Ectodermal cell (in vitro differentiated cells): ENCODE measurements at regions not wholly inside any gene's neighbourhood (a gene's known extent, or its start where the extent isn't known, plus 50 kb on each side); places are given as distances from the start of the nearest gene placed in this dataset.
A peak's percentile ranks its signal among the peaks of the same experiment; 100 is the strongest.
"Not testable (repeated sequence)": the region's sequence is repeated elsewhere in the genome, so short reads cannot be mapped to it uniquely, and the experiment has no call there.

Source experiments
- H3K27ac ChIP-seq: 2 replicates; pipeline ENCODE4 v1.7.0; 2013; ENCODE audit warnings: mild to moderate bottlenecking, low read depth, low read length; ENCODE audit not compliant: insufficient read depth, poor library complexity, severe bottlenecking
- H3K27me3 ChIP-seq: 2 replicates; pipeline ENCODE4 v1.7.0; 2013; ENCODE audit warnings: mild to moderate bottlenecking, low read length; ENCODE audit not compliant: insufficient read depth, control insufficient read depth, poor library complexity, severe bottlenecking
- H3K36me3 ChIP-seq: one replicate; pipeline ENCODE4 v1.7.0; 2013; ENCODE audit warnings: low read length; ENCODE audit not compliant: control insufficient read depth, insufficient read depth
- H3K4me1 ChIP-seq: one replicate; pipeline ENCODE4 v1.7.0; 2013; ENCODE audit warnings: low read length; ENCODE audit not compliant: control insufficient read depth, insufficient read depth
- H3K4me3 ChIP-seq: 2 replicates; pipeline ENCODE4 v1.7.0; 2013; ENCODE audit warnings: low read depth, low read length, control low read depth; ENCODE audit not compliant: insufficient read depth
- H3K9me3 ChIP-seq: 2 replicates; pipeline ENCODE4 v1.7.0; 2013; ENCODE audit warnings: mild to moderate bottlenecking, low read length, moderate library complexity; ENCODE audit not compliant: control insufficient read depth
- WGBS, 2 experiments: methylation state at CpG; one replicate each; pipeline ENCODE4 v1.1.7; 2013; ENCODE audit warnings: missing lambda C conversion rate in 2 of 2; 5-methylcytosine and 5-hydroxymethylcytosine counted together

DNA sequence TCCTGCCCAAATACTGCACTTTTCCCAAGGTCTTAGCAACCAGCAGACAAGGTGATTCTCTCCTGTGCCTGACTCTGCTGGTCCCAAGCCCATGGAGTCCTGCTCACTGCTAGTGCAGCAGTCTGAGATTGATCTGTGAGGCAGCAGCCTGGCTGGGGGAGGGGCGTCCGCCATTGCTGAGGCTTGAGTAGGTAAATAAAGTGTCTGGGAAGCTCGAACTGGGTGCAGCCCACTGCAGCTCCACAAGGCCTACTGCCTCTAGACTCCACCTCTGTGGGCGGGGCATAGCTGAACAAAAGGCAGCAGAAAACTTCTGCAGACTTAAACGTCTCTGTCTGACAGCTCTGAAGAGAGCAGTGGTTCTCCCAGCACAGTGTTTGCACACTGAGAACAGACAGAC lies 258.7 kb downstream of the ABCC12 start:
- H3K27ac ChIP-seq, H3K9me3 ChIP-seq, H3K4me3 ChIP-seq, H3K27me3 ChIP-seq, H3K4me1 ChIP-seq, H3K36me3 ChIP-seq: not testable (repeated sequence)
- WGBS, 2 experiments = 75 to 80% methylated on average over 5 of the region's 5 CpGs

DNA sequence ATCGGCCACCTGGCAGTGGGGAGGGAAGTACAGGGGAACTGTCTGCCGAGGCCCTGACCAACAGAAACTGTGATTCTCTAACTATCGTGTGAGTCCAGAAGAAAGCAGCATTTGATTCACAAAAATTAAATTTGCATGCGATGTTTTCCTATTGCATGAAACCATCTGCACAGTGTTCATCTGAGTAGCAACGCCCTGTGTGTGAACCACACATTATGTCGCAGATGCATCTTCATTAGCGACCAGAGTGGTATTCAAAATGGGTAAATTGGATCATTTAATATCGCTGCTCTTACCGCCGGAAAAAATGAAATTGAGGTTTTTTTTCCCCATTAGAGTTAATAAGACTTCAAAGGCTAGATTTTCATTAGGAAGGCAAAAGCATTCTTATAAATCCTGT lies 260.6 kb downstream of the ABCC12 start:
- Histone ChIP-seq H3K36me3 (no peaks in the 10 kb centered on the region), H3K27ac (no peak overlapping the region), H3K4me3 (no peak overlapping the region), H3K9me3 (no peaks in the 10 kb centered on the region), H3K27me3 (no peaks in the 10 kb centered on the region), H3K4me1 (no peaks in the 10 kb centered on the region)
- 94 to 96% methylated on average over 10 of the region's 10 CpGs for WGBS, 2 experiments

DNA sequence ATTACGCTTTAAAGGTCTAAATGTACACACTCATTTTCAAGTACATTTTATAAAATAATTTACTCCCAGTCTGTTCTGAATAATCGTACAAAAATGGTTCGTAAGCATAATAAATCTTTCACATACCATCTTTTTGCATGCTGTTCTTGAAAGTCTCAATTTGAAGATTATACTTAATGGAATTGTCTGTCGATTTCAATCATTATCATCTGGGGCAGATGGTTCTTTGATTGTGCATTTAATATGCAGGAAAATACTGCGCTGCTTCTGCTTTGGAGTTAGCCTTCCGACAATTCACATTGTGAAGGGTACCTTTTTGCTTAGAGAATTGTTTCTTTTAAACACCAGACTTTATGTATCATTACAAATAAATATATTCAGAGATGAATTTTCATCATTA lies 262.8 kb downstream of the ABCC12 start:
- Histone ChIP-seq H3K4me3 (no peak overlapping the region), H3K36me3 (no peaks in the 10 kb centered on the region), H3K4me1 (peaks cover 12% of the 10 kb centered on the region), H3K27ac (no peak overlapping the region), H3K27me3 (no peaks in the 10 kb centered on the region), H3K9me3 (no peaks in the 10 kb centered on the region)
- WGBS, 2 experiments = 95 to 98% methylated on average over 5 to 6 of the region's 6 CpGs

DNA sequence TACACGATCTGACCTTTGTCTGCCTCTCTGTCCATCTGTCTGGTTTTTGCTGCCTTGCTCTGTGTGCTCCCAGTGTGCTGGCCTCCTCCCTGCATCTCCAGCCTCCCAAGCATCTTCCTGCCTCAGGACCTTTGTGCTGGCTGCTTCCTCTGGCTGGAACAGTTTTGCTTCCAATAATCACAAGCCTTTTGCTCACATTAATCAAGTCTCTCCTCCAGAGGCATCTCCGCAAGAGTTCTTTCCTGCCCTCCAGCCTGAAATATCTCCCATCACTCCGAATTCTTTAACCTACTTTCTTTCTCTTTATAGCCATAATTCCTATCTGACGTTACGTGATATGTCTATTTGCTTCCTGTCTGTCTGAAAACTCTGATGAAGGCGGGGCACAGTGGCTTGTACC lies 267.1 kb downstream of the ABCC12 start:
- H3K36me3 ChIP-seq = no peaks in the 10 kb centered on the region
- H3K27me3 ChIP-seq = no peaks in the 10 kb centered on the region
- no peaks in the 10 kb centered on the region for H3K9me3 ChIP-seq
- H3K27ac ChIP-seq = no peak overlapping the region
- H3K4me3 ChIP-seq = no peak overlapping the region
- H3K4me1 ChIP-seq = peaks cover 41% of the 10 kb centered on the region
- 89 to 91% methylated on average over 6 of the region's 6 CpGs for WGBS, 2 experiments

DNA sequence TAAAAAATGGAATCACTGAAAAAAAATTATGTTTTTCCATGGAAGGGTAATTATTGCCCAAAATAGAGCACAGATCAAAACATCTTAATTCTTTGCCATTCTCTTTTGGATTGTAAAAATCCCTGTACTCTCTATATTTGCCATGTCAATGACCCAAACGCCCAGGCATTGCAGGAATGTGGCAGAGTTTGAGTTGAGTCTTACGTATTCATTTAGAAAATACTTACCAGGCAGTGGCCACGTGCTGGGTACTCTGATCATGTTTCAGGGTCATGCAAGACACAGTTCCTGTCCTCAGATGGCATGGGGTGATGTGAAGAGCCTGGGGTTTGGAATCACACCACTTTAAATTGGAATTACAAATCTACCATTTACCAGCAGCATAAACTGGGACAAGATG lies 267.7 kb downstream of the ABCC12 start:
- peak overlapping the region; percentile 56 for H3K27ac ChIP-seq
- no peaks in the 10 kb centered on the region for H3K36me3 ChIP-seq
- H3K27me3 ChIP-seq = no peaks in the 10 kb centered on the region
- 25 to 28% methylated on average over 3 of the region's 3 CpGs for WGBS, 2 experiments
- H3K9me3 ChIP-seq = no peaks in the 10 kb centered on the region
- peaks cover 41% of the 10 kb centered on the region for H3K4me1 ChIP-seq
- no peak overlapping the region for H3K4me3 ChIP-seq

DNA sequence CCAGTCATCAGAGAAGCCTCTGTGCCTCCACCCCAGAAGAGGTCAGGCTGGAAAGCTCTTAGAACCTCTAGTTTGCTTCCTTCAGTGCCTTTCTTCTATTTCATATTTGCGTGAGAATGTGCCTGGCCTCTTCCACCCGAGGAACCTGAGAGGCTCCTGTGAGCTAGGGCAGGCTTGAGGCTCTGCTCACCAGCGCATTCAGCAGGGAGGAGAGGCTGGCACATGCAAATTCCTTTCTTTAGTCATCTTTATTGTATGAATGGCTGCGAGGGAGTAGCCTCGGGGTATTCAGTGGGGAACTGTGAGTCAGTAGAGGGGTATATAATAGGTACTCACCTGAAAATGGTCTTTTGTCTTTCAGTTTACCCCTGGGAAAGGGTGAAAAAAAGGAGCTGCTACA lies 268.3 kb downstream of the ABCC12 start:
- H3K4me3 ChIP-seq = no peak overlapping the region
- no peaks in the 10 kb centered on the region for H3K27me3 ChIP-seq
- H3K36me3 ChIP-seq = no peaks in the 10 kb centered on the region
- peaks cover 41% of the 10 kb centered on the region for H3K4me1 ChIP-seq
- H3K9me3 ChIP-seq = no peaks in the 10 kb centered on the region
- WGBS, 2 experiments = 20 to 24% methylated on average over 5 of the region's 5 CpGs
- peak overlapping the region; percentile 56 for H3K27ac ChIP-seq

DNA sequence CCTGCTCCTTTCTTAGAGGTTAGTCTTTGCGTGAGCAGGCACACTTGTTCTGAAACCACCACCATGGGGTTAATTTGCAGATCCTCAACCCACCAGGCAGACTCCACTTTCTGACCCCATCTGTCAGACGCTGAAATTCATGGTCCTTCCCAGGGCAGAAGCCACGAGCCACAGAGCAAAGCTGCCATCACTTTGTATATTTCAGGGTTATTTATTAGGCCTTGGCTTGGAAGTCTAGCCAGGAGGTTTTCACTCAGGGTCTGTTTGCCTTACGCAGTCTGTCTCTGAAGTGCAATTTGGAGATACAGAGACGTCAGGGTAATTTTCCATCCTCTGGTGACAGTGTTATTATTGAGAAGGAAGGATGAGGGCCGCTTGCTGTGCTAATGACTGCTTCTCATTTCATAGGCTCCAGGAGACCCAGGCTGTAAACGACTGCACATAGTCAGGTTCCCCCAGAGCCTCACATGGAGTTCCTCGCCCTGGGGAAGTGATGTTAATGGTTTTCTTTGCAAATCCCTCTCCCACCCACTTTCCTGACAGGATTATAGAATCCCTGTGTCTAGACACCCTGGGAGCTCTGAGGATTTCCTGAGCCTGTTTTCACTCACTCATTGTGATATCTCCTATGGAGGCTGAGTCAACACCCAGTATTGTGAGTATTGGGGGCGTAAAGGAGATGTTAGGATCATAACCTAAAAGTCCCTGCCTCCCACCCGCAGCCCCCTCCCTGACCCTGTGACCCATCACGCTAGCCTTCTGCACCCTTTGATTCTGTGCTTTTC lies 269.0 kb downstream of the ABCC12 start:
- H3K9me3 ChIP-seq = no peaks in the 10 kb centered on the region
- H3K27ac ChIP-seq = no peak overlapping the region
- no peaks in the 10 kb centered on the region for H3K36me3 ChIP-seq
- no peaks in the 10 kb centered on the region for H3K27me3 ChIP-seq
- H3K4me1 ChIP-seq = peaks cover 41% of the 10 kb centered on the region
- no peak overlapping the region for H3K4me3 ChIP-seq
- 42 to 43% methylated on average over 11 of the region's 11 CpGs for WGBS, 2 experiments

DNA sequence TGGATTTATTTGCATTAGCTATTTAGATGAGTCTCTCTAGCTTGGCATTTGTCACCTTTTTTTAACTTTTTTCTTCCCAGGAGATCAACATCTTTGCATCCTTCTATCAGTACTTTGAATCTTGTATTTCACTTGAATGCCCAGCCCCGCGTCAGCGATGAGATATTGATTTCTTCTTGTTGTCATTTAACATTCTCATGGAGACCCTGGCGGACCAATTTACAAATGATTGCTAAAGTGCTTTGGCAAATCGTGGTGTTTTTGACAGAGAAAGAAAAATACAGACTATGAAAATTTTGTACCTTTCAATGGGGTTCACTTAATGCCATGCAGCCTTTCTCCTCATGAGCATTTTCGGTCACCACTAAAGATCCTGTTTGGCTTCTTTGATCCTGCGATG lies 269.7 kb downstream of the ABCC12 start:
- WGBS, 2 experiments = 85% methylated on average over 7 of the region's 7 CpGs
- Histone ChIP-seq H3K9me3 (no peaks in the 10 kb centered on the region), H3K27ac (no peak overlapping the region)

DNA sequence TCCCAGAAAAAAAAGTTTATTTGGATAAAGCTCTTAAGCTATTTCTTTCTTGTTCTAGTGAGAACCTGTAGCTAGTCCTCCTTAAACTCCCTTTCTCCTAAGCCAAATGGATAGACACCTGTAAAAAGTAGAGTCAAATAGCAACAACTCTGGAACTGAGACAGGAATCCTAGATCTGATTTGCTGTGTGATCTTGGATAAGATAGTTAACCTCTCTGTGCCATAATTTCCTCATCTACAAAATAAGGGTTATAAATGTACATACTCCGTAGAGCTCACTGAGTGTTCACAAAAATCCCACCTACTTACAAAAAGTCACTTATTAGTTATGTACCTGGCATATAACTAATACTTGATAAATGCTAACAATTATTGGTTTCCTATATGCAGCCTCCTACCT lies 270.3 kb downstream of the ABCC12 start:
- Histone ChIP-seq H3K4me3 (no peak overlapping the region), H3K36me3 (no peaks in the 10 kb centered on the region), H3K27me3 (no peaks in the 10 kb centered on the region), H3K27ac (no peak overlapping the region), H3K9me3 (no peaks in the 10 kb centered on the region), H3K4me1 (peaks cover 41% of the 10 kb centered on the region)
- WGBS, 2 experiments = 80 to 88% methylated on average over 1 of the region's 1 CpG

More for the DNA sequence above, 269.7 kb downstream of the ABCC12 start:
- Histone ChIP-seq H3K4me3 (no peak overlapping the region), H3K36me3 (no peaks in the 10 kb centered on the region), H3K27me3 (no peaks in the 10 kb centered on the region), H3K4me1 (peaks cover 41% of the 10 kb centered on the region)

DNA sequence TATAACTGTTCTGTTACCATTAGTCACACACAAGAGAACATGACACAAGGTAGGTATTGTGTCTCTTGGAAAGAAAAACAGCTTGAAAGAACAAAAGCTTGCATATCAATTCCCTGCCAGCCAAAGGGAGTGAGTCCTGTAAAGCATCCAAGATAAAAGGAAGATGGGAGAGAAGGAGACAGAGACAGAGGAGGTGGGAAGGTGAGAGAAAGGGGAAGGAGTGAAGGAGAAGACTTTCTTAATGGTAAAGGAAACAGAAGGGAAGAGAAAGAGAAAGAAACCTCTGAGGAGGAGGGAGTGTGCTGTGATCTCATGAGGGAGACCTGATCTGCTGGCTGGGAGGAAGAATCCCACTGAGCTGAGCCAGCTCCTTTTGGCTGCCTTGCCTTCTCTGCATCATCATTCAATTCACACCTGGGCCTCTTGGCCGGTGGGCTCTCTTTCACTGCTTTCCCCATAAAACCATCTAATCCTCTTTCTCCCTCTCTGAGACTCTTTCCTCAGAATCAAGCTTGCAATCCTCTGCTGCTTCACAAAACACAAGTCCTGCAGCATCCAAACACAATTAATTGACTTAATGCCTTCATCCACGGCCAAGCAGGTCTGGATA lies 271.6 kb downstream of the ABCC12 start:
- peak overlapping the region; percentile 38 for H3K27ac ChIP-seq
- no peaks in the 10 kb centered on the region for H3K36me3 ChIP-seq
- H3K4me1 ChIP-seq = peaks cover 36% of the 10 kb centered on the region
- H3K4me3 ChIP-seq = no peak overlapping the region
- H3K9me3 ChIP-seq = no peaks in the 10 kb centered on the region
- H3K27me3 ChIP-seq = no peaks in the 10 kb centered on the region
- 13 to 22% methylated on average over 2 of the region's 2 CpGs for WGBS, 2 experiments
